ENCODE measurements at regions not wholly inside any gene's neighbourhood (a gene's known extent, or its start where the extent isn't known, plus 50 kb on each side); places are given as distances from the start of the nearest gene placed in this dataset.

GRCh38 chr13:111511219-111511732 is 190.8 kb downstream of the TEX29 start:
- no peak for DNase-seq (ENCODE audit: low spot score)
- in situ Hi-C loops (cut with MboI; ENCODE audit: low pct_unique_long_range_greater_than_20kb, low sequenced_read_pairs, unreplicated experiment) = no loop called here
- no peak for TF ChIP-seq CTCF (IDR thresholded peaks at IDR 0.05; ENCODE audit: extremely low read depth, insufficient read depth, missing control alignments)

- TF ChIP-seq CTCF (IDR thresholded peaks at IDR 0.05; ENCODE audit: extremely low read depth, insufficient read depth, missing control alignments) = no peak
- in situ Hi-C loops (cut with MboI; ENCODE audit: low pct_unique_long_range_greater_than_20kb, low sequenced_read_pairs, unreplicated experiment) = no loop called here
- DNase-seq (ENCODE audit: low spot score) = no peak
These were observed 191.5 kb downstream of the TEX29 start for GRCh38 chr13:111511805-111512504.

DNA sequence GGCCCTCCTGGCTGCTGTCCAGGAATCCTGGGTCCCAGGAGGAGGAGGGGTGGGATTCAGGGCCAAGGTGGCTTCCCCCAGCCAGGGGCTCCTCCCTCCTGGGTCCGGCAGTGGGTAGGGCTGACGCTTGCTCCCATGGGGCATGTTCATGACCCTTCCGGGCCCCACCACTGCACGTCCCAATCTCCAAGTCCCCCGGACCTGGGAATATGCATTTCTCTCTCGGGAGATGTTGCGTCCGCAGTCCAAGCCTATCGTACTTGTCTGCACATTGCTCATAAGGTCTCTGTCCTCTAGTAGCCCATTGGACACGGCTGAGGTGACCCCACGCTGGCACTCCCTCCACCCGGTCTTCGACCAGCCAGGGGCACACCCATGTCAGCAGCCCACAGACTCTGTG is 192.3 kb downstream of the TEX29 start:
- no peak for DNase-seq (ENCODE audit: low spot score)

DNA sequence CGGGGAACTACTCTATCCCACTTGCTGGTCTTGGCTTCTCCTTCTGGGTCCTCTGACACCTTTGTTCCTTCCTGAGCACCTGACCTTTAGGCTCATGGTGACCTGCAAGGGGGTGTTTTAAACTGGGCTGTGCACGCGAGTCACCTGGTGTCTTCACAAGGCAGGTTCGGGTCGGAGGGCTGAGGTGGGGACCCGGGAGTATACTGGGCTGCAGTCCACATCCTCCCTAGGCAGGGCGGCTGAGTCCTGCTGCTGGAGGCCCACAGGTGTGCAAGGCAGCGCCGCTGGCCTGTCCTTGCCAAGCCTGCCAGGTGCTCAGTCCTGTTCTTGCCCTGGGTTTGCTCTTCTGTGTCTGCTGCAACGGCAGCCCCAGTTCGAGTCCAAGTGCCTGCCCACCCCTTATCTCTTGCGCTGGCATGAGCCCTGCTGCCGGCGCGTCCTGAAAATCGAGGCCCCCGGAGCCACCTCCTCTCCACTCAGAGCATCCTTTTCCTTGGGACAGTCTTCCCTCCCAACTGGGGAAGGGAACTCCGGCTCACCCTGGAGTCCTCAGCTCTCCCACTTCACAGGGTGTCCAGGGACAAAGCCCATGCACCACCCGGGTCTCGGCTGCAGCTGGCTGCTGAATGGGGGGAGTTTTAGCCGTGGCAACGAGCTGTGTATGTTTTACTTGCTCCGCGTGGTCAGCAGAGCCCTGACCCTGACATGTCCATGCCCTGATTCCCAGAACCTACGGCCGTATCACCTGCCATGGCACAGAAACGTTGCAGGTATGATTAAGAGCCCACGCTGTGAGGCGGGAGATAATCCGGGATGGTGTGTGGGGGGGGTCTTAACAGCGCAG is 193.5 kb downstream of the TEX29 start:
- no peak for TF ChIP-seq CTCF (IDR thresholded peaks at IDR 0.05; ENCODE audit: extremely low read depth, insufficient read depth, missing control alignments)
- in situ Hi-C loops (cut with MboI; ENCODE audit: low pct_unique_long_range_greater_than_20kb, low sequenced_read_pairs, unreplicated experiment) = no loop called here

More for the DNA sequence above, 192.3 kb downstream of the TEX29 start:
- in situ Hi-C loops (cut with MboI; ENCODE audit: low pct_unique_long_range_greater_than_20kb, low sequenced_read_pairs, unreplicated experiment) = no loop called here
- no peak for TF ChIP-seq CTCF (IDR thresholded peaks at IDR 0.05; ENCODE audit: extremely low read depth, insufficient read depth, missing control alignments)

DNA sequence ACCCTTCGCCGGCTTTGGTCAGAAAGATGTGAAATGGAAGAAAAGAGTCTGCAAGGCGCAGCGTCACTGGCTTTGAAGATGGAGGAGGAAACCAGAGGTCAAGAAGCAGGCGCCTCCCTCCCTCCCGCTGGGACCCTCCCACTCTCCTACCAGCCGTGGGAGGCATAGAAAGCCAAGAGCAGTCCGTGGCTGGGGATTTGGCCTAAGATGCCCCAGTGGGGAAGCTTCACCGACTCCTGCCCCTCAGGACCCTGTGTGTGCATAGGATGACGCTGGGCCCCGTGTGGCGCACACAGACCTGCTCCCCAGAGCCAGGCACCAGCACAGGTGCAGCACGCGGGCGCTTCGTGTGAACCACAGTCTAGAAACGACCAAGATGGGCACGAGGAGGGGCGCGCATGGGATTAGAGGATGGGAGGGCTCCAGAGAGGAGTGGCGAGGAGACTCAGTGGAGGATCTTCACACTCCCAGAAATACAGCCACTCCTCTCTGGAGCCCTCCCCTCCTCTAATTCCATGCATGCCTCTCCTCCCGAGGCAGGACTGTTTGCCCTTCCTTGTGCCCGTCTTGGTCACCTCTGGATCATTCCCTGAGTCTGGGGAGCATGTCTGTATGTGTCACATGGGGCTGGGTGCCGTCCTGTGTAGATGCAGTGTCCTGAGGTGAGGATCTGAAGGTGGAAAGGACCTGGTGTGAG is 194.3 kb downstream of the TEX29 start:
- no peak for DNase-seq (ENCODE audit: low spot score)
- TF ChIP-seq CTCF (IDR thresholded peaks at IDR 0.05; ENCODE audit: extremely low read depth, insufficient read depth, missing control alignments) = no peak
- in situ Hi-C loops (cut with MboI; ENCODE audit: low pct_unique_long_range_greater_than_20kb, low sequenced_read_pairs, unreplicated experiment) = no loop called here

More for the DNA sequence above, 193.5 kb downstream of the TEX29 start:
- no peak for DNase-seq (ENCODE audit: low spot score)

DNA sequence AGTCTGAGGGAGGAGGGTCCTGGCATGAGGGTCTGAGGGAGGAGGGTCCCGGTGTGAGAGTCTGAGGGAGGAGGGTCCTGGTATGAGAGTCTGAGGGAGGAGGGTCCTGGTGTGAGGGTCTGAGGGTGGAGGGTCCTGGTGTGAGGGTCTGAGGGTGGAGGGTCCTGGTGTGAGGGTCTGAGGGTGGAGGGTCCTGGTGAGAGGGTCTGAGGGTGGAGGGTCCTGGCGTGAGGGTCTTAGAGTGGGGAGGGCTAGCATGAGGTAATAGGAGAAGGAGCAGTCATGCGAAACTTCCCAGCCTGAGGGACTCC is 194.8 kb downstream of the TEX29 start:
- DNase-seq (ENCODE audit: low spot score) = no peak
- in situ Hi-C loops (cut with MboI; ENCODE audit: low pct_unique_long_range_greater_than_20kb, low sequenced_read_pairs, unreplicated experiment) = no loop called here
- TF ChIP-seq CTCF (IDR thresholded peaks at IDR 0.05; ENCODE audit: extremely low read depth, insufficient read depth, missing control alignments) = no peak
